GM12878 (cell line): ENCODE measurements at regions not wholly inside any gene's neighbourhood (a gene's known extent, or its start where the extent isn't known, plus 50 kb on each side); places are given as distances from the start of the nearest gene placed in this dataset.

ENCODE experiments used
- ATAC-seq: fragments of 200-7000 bp; cut with Tn5 transposase; 3 replicates; pipeline ENCODE4 v1.9.1; 2020; ENCODE audit warnings: mild to moderate bottlenecking, moderate library complexity
- BruUV-seq: library from RNA; stranded (reverse); fragments of 400-500 nt; replicated peaks from 2 replicates; lab custom pipeline; 2021; lab: Mats Ljungman, UMichigan
- CTCF ChIA-PET: fragments of 300-600 bp; sonication (Branson Sonifier 250); formaldehyde crosslinking; extraction: SDS; loops from one replicate; lab custom pipeline; 2021; ENCODE audit warnings: inconsistent platforms; lab: Yijun Ruan, JAX
- POLR2A ChIA-PET: fragments of 350-600 bp; formaldehyde crosslinking; extraction: SDS; loops from one replicate; lab custom pipeline; 2021; ENCODE audit warnings: inconsistent platforms; lab: Charles Lee
- RAD21 ChIA-PET: fragments of 300-600 bp; sonication (Branson Sonifier 250); formaldehyde crosslinking; loops from one replicate; lab custom pipeline; 2023; ENCODE audit warnings: antibody characterized with exemption; ENCODE audit not compliant: unreplicated experiment; lab: Charles Lee
- SMC1A ChIA-PET: fragments of 300-600 bp; sonication (Branson Sonifier 250); formaldehyde crosslinking; loops from one replicate; lab custom pipeline; 2023; ENCODE audit not compliant: unreplicated experiment, uncharacterized antibody; lab: Charles Lee
- DNase-seq: peaks from one replicate; pipeline ENCODE4 v3.0.0-alpha.2; 2011; ENCODE audit warnings: low read depth, low spot score
- FAIRE-seq: peaks from 3 replicates; lab custom pipeline; 2011; peaks lifted over from hg19 to GRCh38; lab: Jason Lieb, UNC
- H2AFZ ChIP-seq: 2 replicates; pipeline ENCODE4 v1.6.0; 2011; ENCODE audit warnings: low read depth, low read length, control low read depth; ENCODE audit not compliant: control insufficient read depth
- H3K27ac ChIP-seq: 2 replicates; pipeline ENCODE4 v1.5.1; 2011; ENCODE audit warnings: control low read depth; ENCODE audit not compliant: control insufficient read depth, insufficient read depth
- H3K27me3 ChIP-seq, 2 experiments: replicated peaks in 1 of 2; 2 replicates each; pipeline versions ENCODE4 v1.6.0 to v1.6.1; 2011; ENCODE audit warnings: low read length in 1 of 2; ENCODE audit not compliant: control insufficient read depth in 2 of 2, insufficient read depth in 2 of 2
- H3K36me3 ChIP-seq, 2 experiments: 2 replicates each; pipeline ENCODE4 v1.5.1; 2011; ENCODE audit warnings: low read length in 1 of 2; ENCODE audit not compliant: control insufficient read depth in 2 of 2, insufficient read depth in 2 of 2
- H3K4me1 ChIP-seq: 2 replicates; pipeline ENCODE4 v1.6.1; 2011; ENCODE audit warnings: mild to moderate bottlenecking, low read length, moderate library complexity, mixed read lengths; ENCODE audit not compliant: control insufficient read depth, insufficient read depth
- H3K4me2 ChIP-seq: 2 replicates; pipeline ENCODE4 v1.6.0; 2011; ENCODE audit warnings: control low read depth; ENCODE audit not compliant: control insufficient read depth, insufficient read depth
- H3K4me3 ChIP-seq: fragments of 200-600 bp; sonication (generic); 2 replicates; pipeline ENCODE4 v1.5.1; 2016
- H3K79me2 ChIP-seq: 2 replicates; pipeline ENCODE4 v1.6.0; 2011; ENCODE audit warnings: low read length; ENCODE audit not compliant: control insufficient read depth, insufficient read depth
- H3K9ac ChIP-seq: 2 replicates; pipeline ENCODE4 v1.8.0; 2011; ENCODE audit warnings: low read length, control low read depth, mixed read lengths; ENCODE audit not compliant: control insufficient read depth, insufficient read depth
- H3K9me3 ChIP-seq: replicated peaks from 3 replicates; pipeline ENCODE4 v1.5.1; 2011; ENCODE audit warnings: mild to moderate bottlenecking, low read length; ENCODE audit not compliant: control insufficient read depth, insufficient read depth
- H4K20me1 ChIP-seq: 2 replicates; pipeline ENCODE4 v1.6.0; 2011; ENCODE audit not compliant: control insufficient read depth, insufficient read depth
- ATF2 ChIP-seq: IDR thresholded peaks from 2 replicates; pipeline ENCODE4 v1.6.1; 2012; ENCODE audit warnings: low read length, inconsistent platforms
- CBFB ChIP-seq: IDR thresholded peaks from 2 replicates; pipeline ENCODE4 v1.6.1; 2016; ENCODE audit warnings: antibody characterized with exemption, low read depth
- E2F4 ChIP-seq: IDR thresholded peaks from 2 replicates; pipeline ENCODE4 v1.6.1; 2012; ENCODE audit warnings: low read depth, low read length, improper control_type of control experiment
- FOXK2 ChIP-seq: fragments of 450-650 bp; IDR thresholded peaks from 2 replicates; pipeline ENCODE4 v1.6.1; 2017; ENCODE audit warnings: mild to moderate bottlenecking, moderate library complexity
- JUNB ChIP-seq: IDR thresholded peaks from 2 replicates; pipeline ENCODE4 v1.6.1; 2016; ENCODE audit warnings: antibody characterized with exemption, mild to moderate bottlenecking
- MTA3 ChIP-seq: IDR thresholded peaks from 2 replicates; pipeline ENCODE4 v1.6.1; 2012; ENCODE audit warnings: low read length, inconsistent platforms, borderline replicate concordance
- NR2C1 ChIP-seq: fragments of 450-650 bp; IDR thresholded peaks from 2 replicates; pipeline ENCODE4 v1.6.1; 2017; ENCODE audit warnings: antibody characterized with exemption, mild to moderate bottlenecking, moderate library complexity
- PKNOX1 ChIP-seq: fragments of 450-650 bp; IDR thresholded peaks from 2 replicates; pipeline ENCODE4 v1.6.1; 2016; ENCODE audit warnings: mild to moderate bottlenecking
- RELB ChIP-seq: fragments of 450-650 bp; IDR thresholded peaks from 2 replicates; pipeline ENCODE4 v1.6.1; 2017; ENCODE audit warnings: low read depth, mild to moderate bottlenecking, moderate library complexity
- SMAD1 ChIP-seq: fragments of 450-650 bp; IDR thresholded peaks from 2 replicates; pipeline ENCODE4 v1.6.1; 2018; ENCODE audit warnings: mild to moderate bottlenecking, low read depth; ENCODE audit not compliant: partially characterized antibody
- YBX1 ChIP-seq: fragments of 450-650 bp; IDR thresholded peaks from 2 replicates; pipeline ENCODE4 v1.6.1; 2016; ENCODE audit warnings: antibody characterized with exemption
- WGBS: methylation state at CpG from one replicate; pipeline ENCODE4 v1.1.6; 2016; ENCODE audit warnings: low lambda C conversion rate; ENCODE audit not compliant: insufficient replicate concordance, insufficient coverage; ENCODE audit errors: missing lambda C conversion rate; 5-methylcytosine and 5-hydroxymethylcytosine counted together
- in situ Hi-C: fragments of 300-500 bp; cut with MboI; formaldehyde crosslinking; loops from 9 replicates; pipeline ENCODE4 v1.14.3; 2018; ENCODE audit warnings: mixed read lengths
- intact Hi-C: fragments of 100-400 bp; cut with micrococcal nuclease; formaldehyde crosslinking; loops from one replicate; pipeline ENCODE4 v1.14.2; 2022; ENCODE audit not compliant: unreplicated experiment

- TF ChIP-seq ATF2 (no peak), RELB (no peak), CBFB (no peak), MTA3 (no peak), NR2C1 (no peak), YBX1 (no peak), PKNOX1 (no peak), FOXK2 (no peak), JUNB (no peak), SMAD1 (no peak), E2F4 (no peak)
- Histone ChIP-seq H4K20me1 (no peaks in the 10 kb centered on the region), H3K9ac (no peak overlapping the region), H2AFZ (no peak overlapping the region; the same call in 1 of the 2 replicates), H3K9me3 (no peaks in the 10 kb centered on the region), H3K4me2 (no peak overlapping the region), H3K27ac (no peak overlapping the region), H3K79me2 (no peaks in the 10 kb centered on the region), H3K36me3 (no peaks in the 10 kb centered on the region), H3K4me1 (peaks cover 13% of the 10 kb centered on the region), H3K4me3 (no peak overlapping the region), H3K27me3 (no peaks in the 10 kb centered on the region; a peak in 1 of 4 replicates)
- intact Hi-C loops (no loop called here), in situ Hi-C loops (no loop called here)
- ChIA-PET CTCF (interaction anchor here (2.4 kb wide), 1 partner anchor 44 kb away, joined by 6 read pairs; no protein-coding TSS in a partner anchor), POLR2A (no interaction called here), SMC1A (interaction anchor here (0.7 to 1.7 kb wide), 3 partner anchors 11 to 123 kb away, joined by 3 to 4 read pairs (median 3); no protein-coding TSS in a partner anchor), RAD21 (no interaction called here)
- no TSS peak for BruUV-seq
- DNase-seq (no peak), ATAC-seq (no peak), FAIRE-seq (no peak)
- 61% methylated on average over 4 of the region's 4 CpGs for WGBS
These were observed 210.8 kb upstream of the ROPN1 start for GRCh38 chr3:124202754-124203153.
